HG03354 (cell line): ENCODE measurements at regions not wholly inside any gene's neighbourhood (a gene's known extent, or its start where the extent isn't known, plus 50 kb on each side); places are given as distances from the start of the nearest gene placed in this dataset.

Experiments
- ATAC-seq: cut with Tn5 transposase; IDR thresholded peaks from one replicate; pipeline ENCODE4 v1.9.1; 2021; ENCODE audit warnings: mild to moderate bottlenecking; ENCODE audit not compliant: unreplicated experiment, poor library complexity, severe bottlenecking

DNA sequence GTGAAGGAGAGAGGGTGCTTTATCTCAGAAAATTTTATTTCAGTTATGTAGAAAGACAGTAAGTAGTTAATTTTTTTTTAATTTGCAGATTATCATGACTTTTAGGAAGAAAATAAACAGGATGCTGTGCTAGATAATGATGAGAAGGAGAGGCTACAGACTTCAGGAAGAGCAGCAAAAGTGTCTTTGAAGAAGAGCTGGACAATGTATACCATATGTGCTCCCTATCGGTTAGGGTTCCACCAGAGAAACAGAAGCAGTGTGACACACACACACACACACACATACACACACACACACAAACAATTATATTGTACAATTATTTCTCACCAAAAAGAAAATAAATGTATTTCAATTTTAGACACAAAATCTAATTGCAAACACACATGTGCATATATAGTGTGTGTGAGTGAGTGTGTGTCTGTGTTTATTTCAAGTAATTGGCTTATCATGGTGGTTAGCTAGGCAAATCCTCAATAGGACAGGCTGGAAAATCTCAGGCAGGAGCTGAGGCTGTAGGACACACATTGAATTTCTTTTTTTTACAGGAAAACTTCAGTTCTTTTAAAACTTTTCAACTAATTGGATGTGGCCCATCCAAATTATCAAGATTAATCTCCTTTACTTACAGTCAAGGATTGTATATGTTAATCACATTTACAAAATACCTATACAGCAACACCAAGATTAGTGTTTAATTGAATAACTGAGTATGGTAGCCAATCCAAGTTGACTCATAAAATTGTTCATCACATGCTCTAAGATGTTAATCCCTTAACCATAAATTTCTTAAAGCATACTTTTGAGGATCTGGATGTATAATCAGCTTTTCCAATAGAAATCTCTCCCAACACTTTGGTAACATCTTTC lies 235.8 kb upstream of the DCN start:
- ATAC-seq, result no peak

DNA sequence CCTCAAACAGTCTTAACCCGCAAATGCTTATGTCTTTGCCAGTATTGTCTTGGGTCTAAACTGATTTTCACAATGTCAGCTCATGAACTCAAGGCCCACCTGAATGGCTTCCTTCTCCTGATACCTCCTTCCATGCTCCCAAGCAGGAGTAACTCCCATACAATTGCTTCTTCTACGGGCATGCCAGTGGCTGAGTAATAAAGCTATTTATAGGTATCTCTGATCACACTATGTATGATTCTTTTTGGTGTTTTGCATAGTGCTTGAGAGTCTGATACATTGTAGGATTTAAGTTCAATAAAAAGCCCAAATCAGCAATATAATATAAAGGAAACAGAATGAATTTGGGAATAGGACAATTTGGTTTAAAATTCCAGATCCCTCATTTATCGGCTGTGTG lies 235.0 kb upstream of the DCN start:
- ATAC-seq, result no peak

DNA sequence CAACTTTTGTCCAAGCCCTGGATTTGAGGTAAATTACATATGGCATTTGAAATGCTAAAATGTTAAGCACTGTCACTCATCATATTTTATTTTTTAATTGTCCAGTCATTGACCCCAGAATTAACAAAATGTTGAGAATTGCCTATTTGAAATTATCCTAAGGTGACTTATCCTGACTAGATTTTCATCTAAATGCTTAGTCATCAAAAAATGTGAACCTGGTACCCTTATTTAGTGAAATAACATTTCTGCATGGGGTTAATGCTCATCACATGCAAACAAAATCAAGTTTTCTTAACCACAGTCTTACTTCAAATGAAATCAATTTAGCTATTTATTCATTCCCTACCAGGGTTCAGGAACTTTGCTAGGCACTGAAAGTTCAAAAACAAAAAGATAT lies 232.0 kb upstream of the DCN start:
- ATAC-seq, result no peak

- no peak for ATAC-seq
These were observed 231.2 kb upstream of the DCN start for GRCh38 chr12:91413581-91414546.

GRCh38 chr12:91406920-91407341 lies 224.3 kb upstream of the DCN start:
- ATAC-seq, result no peak

GRCh38 chr12:91404441-91404840 lies 221.8 kb upstream of the DCN start:
- no peak for ATAC-seq

- no peak for ATAC-seq
These were observed 218.6 kb upstream of the DCN start for GRCh38 chr12:91401190-91401589.

DNA sequence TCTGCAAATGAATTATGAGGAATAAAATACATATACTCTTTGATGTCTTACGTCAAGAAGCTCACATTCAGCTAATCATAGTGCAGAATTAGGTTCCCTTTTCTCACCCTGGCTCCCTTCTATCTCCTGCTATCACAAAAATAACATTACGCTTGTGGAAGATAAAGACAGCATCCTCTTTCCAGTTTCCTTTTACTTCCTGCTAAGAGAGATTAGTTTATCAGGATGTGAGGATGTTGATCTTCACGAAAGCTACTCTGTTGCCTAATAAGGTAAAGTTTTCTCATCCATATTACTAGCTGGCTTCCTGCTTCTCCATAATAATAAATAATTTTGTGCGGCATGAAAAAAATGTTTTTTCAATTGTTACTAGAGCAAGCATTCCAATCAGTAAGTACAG lies 217.7 kb upstream of the DCN start:
- no peak for ATAC-seq

DNA sequence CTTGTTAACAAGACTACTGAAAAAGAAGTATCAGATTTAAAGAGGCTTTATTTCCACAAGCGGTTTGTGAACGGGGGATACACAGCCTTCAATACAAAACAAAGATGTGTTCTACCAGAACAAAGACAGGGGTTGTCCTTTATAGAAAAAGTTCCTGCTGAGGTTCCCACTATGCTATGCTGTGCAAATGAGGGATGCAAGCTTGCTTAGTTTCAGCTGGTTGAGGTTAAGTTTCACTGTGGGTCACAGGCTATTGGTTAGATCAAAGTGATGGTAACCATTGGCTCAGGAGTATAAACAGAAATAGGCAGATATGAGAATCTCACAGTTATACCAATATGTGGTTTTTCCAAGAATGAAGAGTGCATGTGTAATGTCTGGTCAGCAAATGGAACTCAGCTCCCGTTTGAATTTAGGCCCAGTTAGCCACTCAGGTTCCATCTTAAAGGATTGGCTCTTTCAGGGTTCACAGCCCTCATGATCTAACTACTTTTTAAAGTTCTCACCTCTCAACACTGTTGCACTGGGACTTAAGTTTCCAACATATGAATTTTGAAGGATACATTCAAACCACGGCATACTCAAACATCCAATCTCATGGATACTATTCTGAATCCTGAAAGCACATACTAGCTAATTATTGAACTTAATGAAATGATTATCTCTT lies 215.4 kb upstream of the DCN start:
- no peak for ATAC-seq

- ATAC-seq, result no peak
These were observed 213.7 kb upstream of the DCN start for GRCh38 chr12:91396293-91396692.

DNA sequence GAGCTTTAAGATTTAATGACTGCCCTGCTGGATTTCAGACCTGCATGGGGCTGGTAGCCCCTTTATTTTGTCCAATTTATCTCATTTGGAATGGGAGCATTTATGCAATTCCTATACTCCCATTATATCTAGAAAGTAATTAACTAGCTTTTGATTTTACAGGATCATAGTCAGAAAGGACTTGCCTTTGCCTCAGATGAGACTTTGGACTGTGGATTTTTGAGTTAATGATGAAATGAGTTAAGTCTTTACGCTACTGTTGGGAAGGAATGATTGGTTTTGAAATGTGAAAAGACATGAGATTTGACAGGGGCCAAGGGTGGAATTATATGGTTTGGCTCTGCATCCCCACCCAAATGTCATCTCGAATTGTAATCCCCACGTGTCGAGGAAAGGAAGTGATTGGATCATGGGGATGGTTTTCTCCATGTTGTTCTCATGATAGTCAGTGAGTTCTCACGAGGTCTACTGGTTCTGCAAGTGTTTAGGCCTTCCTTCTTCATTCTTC lies 213.1 kb upstream of the DCN start:
- ATAC-seq, result no peak

- ATAC-seq, result no peak
These were observed 212.3 kb upstream of the DCN start for GRCh38 chr12:91394903-91395302.

GRCh38 chr12:91388573-91388972 lies 206.0 kb upstream of the DCN start:
- no peak for ATAC-seq

DNA sequence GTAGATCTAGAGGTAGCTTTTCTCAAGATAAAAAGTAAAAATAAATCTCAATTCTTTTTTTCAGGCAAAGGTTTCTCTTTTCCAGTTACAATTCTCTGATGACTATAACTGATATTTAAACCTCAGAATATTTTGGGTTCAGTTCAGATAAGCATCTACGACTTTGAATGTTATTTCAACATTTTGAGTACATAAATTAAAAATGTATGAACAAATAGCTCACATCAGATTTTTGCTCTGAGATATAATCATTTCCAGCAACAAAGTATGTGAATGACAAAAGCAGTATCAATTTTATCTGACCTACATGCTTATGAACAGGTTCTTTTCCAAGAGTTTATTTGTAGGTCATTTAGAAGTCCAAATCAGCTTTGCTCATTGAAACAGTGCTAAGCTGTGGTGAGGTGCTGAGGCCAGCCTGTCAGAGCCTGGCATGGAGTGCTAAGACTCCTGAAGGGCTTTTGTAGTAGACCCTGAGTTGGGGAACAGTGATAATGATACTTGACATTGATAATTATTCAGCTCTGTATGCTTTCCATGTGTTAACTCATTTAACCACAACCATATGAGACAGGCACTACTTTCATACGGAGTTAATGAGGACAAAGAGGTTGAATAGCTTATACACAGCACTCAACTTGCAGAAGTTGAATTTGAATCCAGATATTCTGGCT lies 205.0 kb upstream of the DCN start:
- no peak for ATAC-seq

- ATAC-seq, result no peak
These were observed 202.2 kb upstream of the DCN start for GRCh38 chr12:91384806-91385205.

DNA sequence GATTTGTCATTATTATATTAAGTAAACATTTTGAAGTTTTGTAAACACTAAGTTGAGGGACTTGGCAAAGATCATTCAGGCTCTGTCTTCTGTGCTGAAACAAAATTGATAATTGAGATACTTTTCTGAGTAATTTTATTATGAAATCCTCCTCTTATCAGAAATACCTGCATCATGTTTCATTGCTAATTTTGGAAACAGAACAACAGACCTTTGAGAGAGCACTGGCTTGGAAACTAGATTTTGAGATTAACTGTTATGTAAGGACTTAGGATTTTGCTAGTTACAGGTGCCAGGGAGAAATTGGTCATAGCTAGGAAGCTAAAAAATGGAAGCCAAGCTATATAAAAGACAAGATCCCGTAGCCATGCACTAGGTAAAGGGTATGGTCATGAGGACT lies 201.7 kb upstream of the DCN start:
- ATAC-seq, result no peak

DNA sequence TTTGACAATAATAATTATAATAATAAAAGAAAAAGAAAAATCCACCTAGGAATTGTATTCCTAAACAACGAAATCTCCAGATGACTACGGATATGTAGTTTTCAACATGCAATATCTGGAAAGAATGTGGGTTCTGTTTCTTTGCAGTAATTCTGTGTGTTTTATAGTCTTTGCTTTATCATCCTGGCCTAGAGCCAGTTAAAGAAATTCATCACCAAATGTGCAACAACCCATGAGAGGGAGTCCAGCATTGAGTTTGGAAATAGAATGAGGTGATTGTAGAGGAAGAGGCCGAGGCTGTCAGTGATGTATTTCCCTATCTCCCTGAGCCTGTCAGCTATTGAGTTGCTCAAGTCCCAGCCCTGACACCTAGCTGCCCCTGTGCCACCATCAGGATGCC lies 200.5 kb upstream of the DCN start:
- ATAC-seq, result no peak

- ATAC-seq, result peak; percentile 84
These were observed 199.5 kb upstream of the DCN start for GRCh38 chr12:91382081-91382543.

GRCh38 chr12:91381309-91381804 lies 198.7 kb upstream of the DCN start:
- ATAC-seq, result peak; percentile 84
